KOPT-K1 (cell line): ENCODE measurements at regions not wholly inside any gene's neighbourhood (a gene's known extent, or its start where the extent isn't known, plus 50 kb on each side); places are given as distances from the start of the nearest gene placed in this dataset.

Experiments used
- H3K27ac ChIP-seq: fragments of 200-600 bp; sonication (generic); 2 replicates; pipeline ENCODE4 v1.5.1; 2016; ENCODE audit warnings: antibody characterized with exemption, mild to moderate bottlenecking, low read depth, low read length; ENCODE audit not compliant: poor library complexity, severe bottlenecking
- H3K36me3 ChIP-seq: fragments of 200-600 bp; sonication (generic); 2 replicates; pipeline ENCODE4 v1.5.1; 2017; ENCODE audit warnings: antibody characterized with exemption, mild to moderate bottlenecking, low read length, moderate library complexity; ENCODE audit not compliant: insufficient read depth
- H3K9me3 ChIP-seq: fragments of 200-600 bp; sonication (generic); 2 replicates; pipeline ENCODE4 v1.5.1; 2017; ENCODE audit warnings: antibody characterized with exemption, low read length, mild to moderate bottlenecking; ENCODE audit not compliant: insufficient read depth, poor library complexity, severe bottlenecking

GRCh38 chr1:221823561-221823960 is 81.7 kb upstream of the DUSP10 start:
- H3K27ac ChIP-seq: no peak overlapping the region
- H3K36me3 ChIP-seq: no peaks in the 10 kb centered on the region

GRCh38 chr1:221823149-221823548 is 81.3 kb upstream of the DUSP10 start:
- no peaks in the 10 kb centered on the region for H3K9me3 ChIP-seq
- H3K36me3 ChIP-seq: no peaks in the 10 kb centered on the region
- no peak overlapping the region for H3K27ac ChIP-seq

More at GRCh38 chr1:221823561-221823960, 81.7 kb upstream of the DUSP10 start:
- no peaks in the 10 kb centered on the region for H3K9me3 ChIP-seq

- Histone ChIP-seq H3K36me3 (no peaks in the 10 kb centered on the region), H3K27ac (no peak overlapping the region), H3K9me3 (no peaks in the 10 kb centered on the region)
Measured at GRCh38 chr1:221822591-221822990, 80.7 kb upstream of the DUSP10 start.

GRCh38 chr1:221816899-221817298 is 75.0 kb upstream of the DUSP10 start:
- Histone ChIP-seq H3K36me3 (no peaks in the 10 kb centered on the region), H3K27ac (no peak overlapping the region), H3K9me3 (no peaks in the 10 kb centered on the region)

- H3K36me3 ChIP-seq: no peaks in the 10 kb centered on the region
- H3K27ac ChIP-seq: no peak overlapping the region
Measured at GRCh38 chr1:221815660-221816059, 73.8 kb upstream of the DUSP10 start.

GRCh38 chr1:221813887-221814286 is 72.0 kb upstream of the DUSP10 start:
- no peaks in the 10 kb centered on the region for H3K9me3 ChIP-seq
- H3K27ac ChIP-seq: no peak overlapping the region
- no peaks in the 10 kb centered on the region for H3K36me3 ChIP-seq

More at GRCh38 chr1:221815660-221816059, 73.8 kb upstream of the DUSP10 start:
- H3K9me3 ChIP-seq: no peaks in the 10 kb centered on the region

- Histone ChIP-seq H3K27ac (no peak overlapping the region), H3K36me3 (no peaks in the 10 kb centered on the region), H3K9me3 (no peaks in the 10 kb centered on the region)
Measured at GRCh38 chr1:221812905-221813597, 71.2 kb upstream of the DUSP10 start.

GRCh38 chr1:221812088-221812752 is 70.3 kb upstream of the DUSP10 start:
- Histone ChIP-seq H3K27ac (no peak overlapping the region), H3K36me3 (no peaks in the 10 kb centered on the region)

GRCh38 chr1:221810406-221810805 is 68.5 kb upstream of the DUSP10 start:
- Histone ChIP-seq H3K9me3 (no peaks in the 10 kb centered on the region), H3K27ac (no peak overlapping the region)

More at GRCh38 chr1:221812088-221812752, 70.3 kb upstream of the DUSP10 start:
- no peaks in the 10 kb centered on the region for H3K9me3 ChIP-seq

GRCh38 chr1:221809091-221810029 is 67.5 kb upstream of the DUSP10 start:
- no peaks in the 10 kb centered on the region for H3K36me3 ChIP-seq
- no peak overlapping the region for H3K27ac ChIP-seq
- no peaks in the 10 kb centered on the region for H3K9me3 ChIP-seq

More at GRCh38 chr1:221810406-221810805, 68.5 kb upstream of the DUSP10 start:
- no peaks in the 10 kb centered on the region for H3K36me3 ChIP-seq

- no peak overlapping the region for H3K27ac ChIP-seq
- H3K36me3 ChIP-seq: no peaks in the 10 kb centered on the region
- no peaks in the 10 kb centered on the region for H3K9me3 ChIP-seq
Measured at GRCh38 chr1:221806984-221807383, 65.1 kb upstream of the DUSP10 start.

- Histone ChIP-seq H3K9me3 (no peaks in the 10 kb centered on the region), H3K36me3 (no peaks in the 10 kb centered on the region), H3K27ac (no peak overlapping the region)
Measured at GRCh38 chr1:221806236-221806635, 64.3 kb upstream of the DUSP10 start.

GRCh38 chr1:221805121-221805520 is 63.2 kb upstream of the DUSP10 start:
- H3K9me3 ChIP-seq: peaks cover 3% of the 10 kb centered on the region
- no peak overlapping the region for H3K27ac ChIP-seq
- no peaks in the 10 kb centered on the region for H3K36me3 ChIP-seq

GRCh38 chr1:221804303-221804702 is 62.4 kb upstream of the DUSP10 start:
- Histone ChIP-seq H3K27ac (no peak overlapping the region), H3K36me3 (no peaks in the 10 kb centered on the region), H3K9me3 (peaks cover 12% of the 10 kb centered on the region)
